Neuronal stem cell (in vitro differentiated cells): ENCODE measurements at regions not wholly inside any gene's neighbourhood (a gene's known extent, or its start where the extent isn't known, plus 50 kb on each side); places are given as distances from the start of the nearest gene placed in this dataset.

Experiments
- DNase-seq: peaks from one replicate; pipeline ENCODE4 v3.0.0-alpha.2; 2013; ENCODE audit warnings: low spot score
- H2AFZ ChIP-seq: one replicate; pipeline ENCODE4 v1.6.1; 2013; ENCODE audit warnings: mild to moderate bottlenecking, low read length, inconsistent platforms
- H2AK5ac ChIP-seq: 2 replicates; pipeline ENCODE4 v1.6.1; 2013; ENCODE audit warnings: low read depth, mild to moderate bottlenecking, inconsistent platforms, low read length, moderate library complexity, mixed read lengths
- H2BK120ac ChIP-seq: 2 replicates; pipeline ENCODE4 v1.6.1; 2013; ENCODE audit warnings: low read depth, mild to moderate bottlenecking, inconsistent platforms, low read length, moderate library complexity, mixed read lengths
- H2BK12ac ChIP-seq: one replicate; pipeline ENCODE4 v1.6.1; 2013; ENCODE audit warnings: low read length, inconsistent platforms
- H2BK15ac ChIP-seq: 2 replicates; pipeline ENCODE4 v1.6.1; 2013; ENCODE audit warnings: mild to moderate bottlenecking, low read length, inconsistent platforms, mixed read lengths
- H2BK5ac ChIP-seq: one replicate; pipeline ENCODE4 v1.6.1; 2013; ENCODE audit warnings: inconsistent platforms, mild to moderate bottlenecking, low read length, moderate library complexity
- H3K14ac ChIP-seq: one replicate; pipeline ENCODE4 v1.6.1; 2013; ENCODE audit warnings: low read length, inconsistent platforms
- H3K18ac ChIP-seq: 2 replicates; pipeline ENCODE4 v1.6.1; 2013; ENCODE audit warnings: low read length, inconsistent platforms
- H3K23ac ChIP-seq: 2 replicates; pipeline ENCODE4 v1.6.1; 2013; ENCODE audit warnings: low read depth, mild to moderate bottlenecking, mixed read lengths, low read length, inconsistent platforms; ENCODE audit not compliant: poor library complexity
- H3K27ac ChIP-seq: replicated peaks from 3 replicates; pipeline ENCODE4 v1.5.1; 2013; ENCODE audit warnings: low read length, inconsistent platforms
- H3K27me3 ChIP-seq, 3 experiments: 2 replicates each; pipeline ENCODE4 v1.6.1; 2013; ENCODE audit warnings: low read length in 3 of 3, mild to moderate bottlenecking in 2 of 3, inconsistent platforms in 1 of 3, low read depth in 1 of 3, mixed read lengths in 1 of 3, moderate library complexity in 1 of 3; ENCODE audit not compliant: control insufficient read depth in 3 of 3, insufficient read depth in 3 of 3
- H3K36me3 ChIP-seq, 2 donors: replicated peaks in 1 of 2; 2 replicates each; pipeline ENCODE4 v1.6.1; 2013; ENCODE audit warnings: low read length in 2 of 2; ENCODE audit not compliant: control insufficient read depth in 2 of 2, insufficient read depth in 2 of 2
- H3K4ac ChIP-seq: 2 replicates; pipeline ENCODE4 v1.6.1; 2013; ENCODE audit warnings: inconsistent platforms, mild to moderate bottlenecking, low read length, moderate library complexity
- H3K4me1 ChIP-seq, 2 donors: 1 replicate in 1 of 2; 2 replicates in 1 of 2; pipeline ENCODE4 v1.6.1; 2013; ENCODE audit warnings: low read length in 2 of 2, low read depth in 1 of 2; ENCODE audit not compliant: control insufficient read depth in 2 of 2, insufficient read depth in 1 of 2
- H3K4me2 ChIP-seq: one replicate; pipeline ENCODE4 v1.6.1; 2013; ENCODE audit warnings: mild to moderate bottlenecking, low read length, inconsistent platforms; ENCODE audit not compliant: insufficient read depth, poor library complexity, severe bottlenecking
- H3K4me3 ChIP-seq, 2 donors: 2 replicates each; pipeline ENCODE4 v1.5.1; 2013; ENCODE audit warnings: low read length in 2 of 2, mild to moderate bottlenecking in 2 of 2, inconsistent platforms in 1 of 2, moderate library complexity in 1 of 2
- H3K79me1 ChIP-seq: one replicate; pipeline ENCODE4 v1.6.1; 2013; ENCODE audit warnings: low read depth, mild to moderate bottlenecking, inconsistent platforms, low read length, moderate library complexity
- H3K9ac ChIP-seq: one replicate; pipeline ENCODE4 v1.6.1; 2013; ENCODE audit warnings: mild to moderate bottlenecking, low read depth, low read length, inconsistent platforms; ENCODE audit not compliant: poor library complexity
- H3K9me3 ChIP-seq, 2 donors: replicated peaks in 1 of 2; 2 replicates each; pipeline versions ENCODE3 to v1.6.1; 2013; ENCODE audit warnings: low read length in 2 of 2, mild to moderate bottlenecking in 2 of 2, inconsistent platforms in 1 of 2, low read depth in 1 of 2, mixed read lengths in 1 of 2, moderate library complexity in 1 of 2; ENCODE audit not compliant: control insufficient read depth in 2 of 2, insufficient read depth in 1 of 2
- H4K8ac ChIP-seq: one replicate; pipeline ENCODE4 v1.6.1; 2013; ENCODE audit warnings: low read depth, mild to moderate bottlenecking, inconsistent platforms, low read length, moderate library complexity
- H4K91ac ChIP-seq: one replicate; pipeline ENCODE4 v1.6.1; 2013; ENCODE audit warnings: low read length, low read depth, mild to moderate bottlenecking, inconsistent platforms; ENCODE audit not compliant: poor library complexity
- WGBS, 2 donors: extraction: QIAGEN DNeasy Blood & Tissue Kit; methylation state at CpG; one replicate each; pipeline ENCODE4 v1.1.7; 2013; ENCODE audit warnings: missing lambda C conversion rate in 2 of 2, mixed read lengths in 1 of 2; ENCODE audit not compliant: insufficient read length in 2 of 2, insufficient replicate concordance in 1 of 2; ENCODE audit errors: extremely low coverage in 2 of 2; 5-methylcytosine and 5-hydroxymethylcytosine counted together

GRCh38 chr9:29200650-29201049 lies 1627.4 kb upstream of the C9orf72 start:
- Histone ChIP-seq H3K4me1 (no peaks in the 10 kb centered on the region), H3K14ac (no peak overlapping the region), H4K91ac (no peak overlapping the region), H3K27me3 (no peaks in the 10 kb centered on the region), H3K4me2 (no peak overlapping the region), H3K9ac (no peak overlapping the region), H4K8ac (no peak overlapping the region), H3K9me3 (no peaks in the 10 kb centered on the region), H2BK15ac (no peak overlapping the region), H3K79me1 (no peaks in the 10 kb centered on the region), H2BK5ac (no peak overlapping the region), H2BK120ac (no peak overlapping the region), H2AFZ (no peak overlapping the region), H2AK5ac (no peak overlapping the region), H3K23ac (no peak overlapping the region), H3K36me3 (no peaks in the 10 kb centered on the region), H2BK12ac (no peak overlapping the region), H3K4me3 (no peak overlapping the region), H3K18ac (no peak overlapping the region), H3K27ac (no peak overlapping the region), H3K4ac (no peak overlapping the region)
- WGBS, 2 donors = no CpG with 5 or more reads among the region's 3 CpGs
- no peak for DNase-seq

GRCh38 chr9:29203244-29203930 lies 1630.1 kb upstream of the C9orf72 start:
- no peak overlapping the region for H2BK12ac ChIP-seq
- no peak overlapping the region for H3K23ac ChIP-seq
- no peak overlapping the region for H4K8ac ChIP-seq
- no peak overlapping the region for H2BK5ac ChIP-seq
- H3K14ac ChIP-seq = no peak overlapping the region
- no peaks in the 10 kb centered on the region for H3K9me3 ChIP-seq
- H3K18ac ChIP-seq = no peak overlapping the region
- no peaks in the 10 kb centered on the region for H3K79me1 ChIP-seq
- H3K4ac ChIP-seq = no peak overlapping the region
- no peak overlapping the region for H2AFZ ChIP-seq
- H2BK15ac ChIP-seq = no peak overlapping the region
- no peak overlapping the region for H3K27ac ChIP-seq
- H3K27me3 ChIP-seq = no peaks in the 10 kb centered on the region
- DNase-seq = no peak
- no peak overlapping the region for H3K4me2 ChIP-seq
- WGBS, 2 donors = no CpG with 5 or more reads among the region's 2 CpGs
- H2AK5ac ChIP-seq = no peak overlapping the region
- H2BK120ac ChIP-seq = no peak overlapping the region
- no peaks in the 10 kb centered on the region for H3K4me1 ChIP-seq
- no peaks in the 10 kb centered on the region for H3K36me3 ChIP-seq
- H3K9ac ChIP-seq = no peak overlapping the region
- H3K4me3 ChIP-seq = no peak overlapping the region
- no peak overlapping the region for H4K91ac ChIP-seq

GRCh38 chr9:29208670-29209069 lies 1635.4 kb upstream of the C9orf72 start:
- H3K23ac ChIP-seq = no peak overlapping the region
- H3K4me2 ChIP-seq = no peak overlapping the region
- H3K4ac ChIP-seq = no peak overlapping the region
- no peak overlapping the region for H2BK120ac ChIP-seq
- no peak overlapping the region for H3K27ac ChIP-seq
- H3K18ac ChIP-seq = no peak overlapping the region
- H3K36me3 ChIP-seq = no peaks in the 10 kb centered on the region
- H2BK12ac ChIP-seq = no peak overlapping the region
- no peak overlapping the region for H2BK5ac ChIP-seq
- H3K27me3 ChIP-seq = peaks cover 0 to 20% (median 9%) of the 10 kb centered on the region in 3 experiments
- H3K79me1 ChIP-seq = no peaks in the 10 kb centered on the region
- H3K9me3 ChIP-seq = no peaks in the 10 kb centered on the region
- H2AK5ac ChIP-seq = no peak overlapping the region
- no peak for DNase-seq
- no peak overlapping the region for H4K91ac ChIP-seq
- no peak overlapping the region for H3K9ac ChIP-seq
- no peak overlapping the region for H2BK15ac ChIP-seq
- no peak overlapping the region for H4K8ac ChIP-seq
- no peak overlapping the region for H3K4me3 ChIP-seq
- H2AFZ ChIP-seq = no peak overlapping the region
- H3K4me1 ChIP-seq = peaks cover 2 to 7% of the 10 kb centered on the region in 2 donors
- H3K14ac ChIP-seq = no peak overlapping the region

DNA sequence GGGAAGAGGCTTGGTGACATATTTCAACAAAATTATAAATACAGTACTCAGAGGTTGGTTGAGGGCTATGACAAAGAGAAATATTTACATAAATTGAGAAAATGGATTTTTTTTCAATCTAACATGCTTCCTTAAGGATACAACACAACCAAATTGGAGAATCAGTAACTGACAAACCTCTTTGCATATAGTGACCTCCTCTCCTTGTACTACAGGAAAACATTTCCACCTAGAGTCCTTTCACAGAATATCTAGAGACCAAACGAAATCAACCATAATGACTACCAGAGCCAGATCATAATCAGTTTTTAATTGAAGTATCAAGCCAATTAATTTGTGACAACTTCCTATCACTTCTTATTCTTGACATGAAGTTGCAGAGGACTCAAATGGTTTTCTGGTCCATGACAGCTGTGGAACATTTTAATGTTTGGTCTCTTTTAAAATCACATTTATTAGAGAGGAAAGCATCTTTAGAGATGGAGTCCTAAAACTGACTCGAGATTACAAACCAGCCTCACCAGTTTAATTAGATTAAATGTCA lies 1636.5 kb upstream of the C9orf72 start:
- no CpG with 5 or more reads among the region's 2 CpGs for WGBS, 2 donors

More for the DNA sequence above, 1636.5 kb upstream of the C9orf72 start:
- Histone ChIP-seq H3K4me2 (no peak overlapping the region), H3K9me3 (no peaks in the 10 kb centered on the region), H3K4me3 (no peak overlapping the region), H3K4me1 (peaks cover 2 to 7% of the 10 kb centered on the region in 2 donors), H3K27me3 (peaks cover 0 to 25% (median 13%) of the 10 kb centered on the region in 3 experiments), H2BK15ac (no peak overlapping the region), H3K4ac (no peak overlapping the region), H3K14ac (no peak overlapping the region), H3K18ac (no peak overlapping the region), H3K23ac (no peak overlapping the region), H3K27ac (no peak overlapping the region), H4K91ac (no peak overlapping the region), H2BK120ac (no peak overlapping the region), H2BK12ac (no peak overlapping the region), H3K9ac (no peak overlapping the region), H2AFZ (no peak overlapping the region), H3K36me3 (no peaks in the 10 kb centered on the region), H2AK5ac (no peak overlapping the region), H4K8ac (no peak overlapping the region), H2BK5ac (no peak overlapping the region), H3K79me1 (no peaks in the 10 kb centered on the region)
- DNase-seq = no peak
